IMR-90 (cell line): ENCODE measurements at regions not wholly inside any gene's neighbourhood (a gene's known extent, or its start where the extent isn't known, plus 50 kb on each side); places are given as distances from the start of the nearest gene placed in this dataset.

ENCODE experiments used
- ATAC-seq: fragments of 200-7000 bp; cut with Tn5 transposase; 2 replicates; pipeline ENCODE4 v1.9.1; 2020; ENCODE audit warnings: low read depth, mild to moderate bottlenecking, moderate library complexity
- BruUV-seq: library from RNA; stranded (reverse); fragments of 400-500 nt; replicated peaks from 2 replicates; lab custom pipeline; 2021; lab: Mats Ljungman, UMichigan
- CTCF ChIA-PET: fragments of 300-600 bp; formaldehyde crosslinking; extraction: SDS; loops from one replicate; lab custom pipeline; 2021; ENCODE audit warnings: antibody characterized with exemption; lab: Yijun Ruan, JAX
- POLR2A ChIA-PET: fragments of 300-600 bp; sonication (Branson Sonifier 250); formaldehyde crosslinking; loops from one replicate; lab custom pipeline; 2022; ENCODE audit warnings: antibody characterized with exemption; ENCODE audit not compliant: unreplicated experiment; lab: Charles Lee
- DNase-seq: peaks from one replicate; pipeline ENCODE4 v3.0.0; 2013
- H2AFZ ChIP-seq: replicated peaks from 2 replicates; pipeline ENCODE3; 2013; ENCODE audit warnings: low read length, mild to moderate bottlenecking; ENCODE audit not compliant: poor library complexity
- H2AK5ac ChIP-seq: 2 replicates; pipeline ENCODE4 v1.6.1; 2013; ENCODE audit warnings: low read depth, low read length, inconsistent platforms
- H2AK9ac ChIP-seq: replicated peaks from 2 replicates; pipeline ENCODE3; 2013; ENCODE audit warnings: mild to moderate bottlenecking, low read depth, low read length, moderate library complexity; ENCODE audit not compliant: poor library complexity
- H2BK120ac ChIP-seq: 2 replicates; pipeline ENCODE4 v1.6.1; 2013; ENCODE audit warnings: low read depth, low read length, inconsistent platforms
- H2BK15ac ChIP-seq: 3 replicates; pipeline ENCODE4 v1.6.1; 2013; ENCODE audit warnings: low read depth, low read length, inconsistent platforms
- H2BK20ac ChIP-seq: 2 replicates; pipeline ENCODE4 v1.6.1; 2013; ENCODE audit warnings: low read depth, mild to moderate bottlenecking, inconsistent platforms, low read length, moderate library complexity
- H2BK5ac ChIP-seq: 2 replicates; pipeline ENCODE4 v1.6.1; 2013; ENCODE audit warnings: mild to moderate bottlenecking, low read depth, low read length, inconsistent platforms; ENCODE audit not compliant: poor library complexity, severe bottlenecking
- H3K14ac ChIP-seq: replicated peaks from 2 replicates; pipeline ENCODE4 v1.6.1; 2013; ENCODE audit warnings: low read depth, low read length, inconsistent platforms
- H3K18ac ChIP-seq: 2 replicates; pipeline ENCODE4 v1.6.1; 2013; ENCODE audit warnings: low read depth, low read length, control low read depth
- H3K23ac ChIP-seq: 2 replicates; pipeline ENCODE4 v1.6.1; 2013; ENCODE audit warnings: low read depth, low read length, inconsistent platforms
- H3K27ac ChIP-seq: 2 replicates; pipeline ENCODE4 v1.5.1; 2013; ENCODE audit warnings: mild to moderate bottlenecking, control low read depth, low read length; ENCODE audit not compliant: insufficient read depth
- H3K27me3 ChIP-seq: 2 replicates; pipeline ENCODE4 v1.6.1; 2013; ENCODE audit warnings: low read length; ENCODE audit not compliant: control insufficient read depth, insufficient read depth
- H3K36me3 ChIP-seq: 2 replicates; pipeline ENCODE4 v1.6.1; 2013; ENCODE audit warnings: low read length, mixed read lengths; ENCODE audit not compliant: control insufficient read depth, insufficient read depth
- H3K4ac ChIP-seq: 2 replicates; pipeline ENCODE4 v1.6.1; 2013; ENCODE audit warnings: low read depth, low read length, inconsistent platforms
- H3K4me1 ChIP-seq: 2 replicates; pipeline ENCODE4 v1.6.1; 2013; ENCODE audit warnings: low read length, mixed read lengths; ENCODE audit not compliant: control insufficient read depth, insufficient read depth
- H3K4me2 ChIP-seq: 2 replicates; pipeline ENCODE4 v1.6.1; 2013; ENCODE audit warnings: low read depth, mild to moderate bottlenecking, control low read depth, low read length, moderate library complexity
- H3K4me3 ChIP-seq: 2 replicates; pipeline ENCODE4 v1.5.1; 2013; ENCODE audit warnings: low read depth, mild to moderate bottlenecking, control low read depth, low read length, moderate library complexity; ENCODE audit not compliant: insufficient read depth
- H3K56ac ChIP-seq: 2 replicates; pipeline ENCODE4 v1.6.1; 2013; ENCODE audit warnings: low read length, inconsistent platforms; ENCODE audit not compliant: insufficient read depth; ENCODE audit errors: extremely low read depth
- H3K79me1 ChIP-seq, 2 experiments: 2 replicates each; pipeline ENCODE4 v1.6.1; 2013; ENCODE audit warnings: low read length in 2 of 2, inconsistent platforms in 1 of 2, low read depth in 1 of 2
- H3K9ac ChIP-seq: 2 replicates; pipeline ENCODE4 v1.6.1; 2013; ENCODE audit warnings: low read depth, low read length, control low read depth
- H3K9me1 ChIP-seq: 2 replicates; pipeline ENCODE4 v1.6.1; 2013; ENCODE audit warnings: low read length, inconsistent platforms; ENCODE audit not compliant: insufficient read depth
- H3K9me3 ChIP-seq: 2 replicates; pipeline ENCODE4 v1.6.1; 2013; ENCODE audit warnings: low read length; ENCODE audit not compliant: control insufficient read depth, insufficient read depth
- H4K20me1 ChIP-seq: 2 replicates; pipeline ENCODE4 v1.6.1; 2013; ENCODE audit warnings: low read length, inconsistent platforms; ENCODE audit not compliant: insufficient read depth
- H4K5ac ChIP-seq: 2 replicates; pipeline ENCODE4 v1.6.1; 2013; ENCODE audit warnings: mild to moderate bottlenecking, low read depth, low read length, control low read depth
- H4K8ac ChIP-seq, 2 experiments: 2 replicates each; pipeline ENCODE4 v1.6.1; 2013; ENCODE audit warnings: low read depth in 2 of 2, low read length in 2 of 2, control low read depth in 1 of 2, inconsistent platforms in 1 of 2
- H4K91ac ChIP-seq: 2 replicates; pipeline ENCODE4 v1.6.1; 2013; ENCODE audit warnings: low read depth, low read length, inconsistent platforms; ENCODE audit not compliant: insufficient read depth
- BHLHE40 ChIP-seq: fragments of 150-350 bp; IDR thresholded peaks from 2 replicates; pipeline ENCODE4 v1.6.1; 2016; ENCODE audit warnings: mild to moderate bottlenecking, low read depth, low read length
- FOS ChIP-seq: fragments of 150-350 bp; IDR thresholded peaks from 2 replicates; pipeline ENCODE4 v1.6.1; 2016; ENCODE audit warnings: low read depth, low read length
- MXI1 ChIP-seq: IDR thresholded peaks from 2 replicates; pipeline ENCODE4 v1.6.1; 2012; ENCODE audit warnings: low read depth, mild to moderate bottlenecking, low read length, moderate library complexity, borderline replicate concordance
- POLR2A ChIP-seq: IDR thresholded peaks from 2 replicates; pipeline ENCODE4 v1.6.1; 2012; ENCODE audit warnings: mild to moderate bottlenecking, low read depth, low read length
- RAD21 ChIP-seq: IDR thresholded peaks from 2 replicates; pipeline ENCODE4 v1.6.1; 2012; ENCODE audit warnings: low read length, improper control_type of control experiment
- RCOR1 ChIP-seq: IDR thresholded peaks from 2 replicates; pipeline ENCODE4 v1.6.1; 2012; ENCODE audit warnings: mild to moderate bottlenecking, low read length, improper control_type of control experiment; ENCODE audit not compliant: insufficient replicate concordance
- SMC3 ChIP-seq: fragments of 150-350 bp; IDR thresholded peaks from 2 replicates; pipeline ENCODE4 v1.6.1; 2016; ENCODE audit warnings: low read depth, mild to moderate bottlenecking, antibody characterized with exemption, low read length, moderate library complexity
- USF2 ChIP-seq: fragments of 150-350 bp; IDR thresholded peaks from 2 replicates; pipeline ENCODE4 v1.6.1; 2017; ENCODE audit warnings: mild to moderate bottlenecking, antibody characterized with exemption, low read length, low read depth
- WGBS, 2 experiments: methylation state at CpG; one replicate each; pipeline versions ENCODE4 v1.1.5 to v1.1.7; 2013; ENCODE audit warnings: missing lambda C conversion rate in 2 of 2; ENCODE audit not compliant: insufficient read length in 1 of 2; ENCODE audit errors: extremely low coverage in 2 of 2; 5-methylcytosine and 5-hydroxymethylcytosine counted together
- dilution Hi-C: fragments of 300-500 bp; cut with HindIII; formaldehyde crosslinking; loops from one replicate; pipeline ENCODE4 v1.14.3; 2018; ENCODE audit warnings: low sequenced_read_pairs; ENCODE audit not compliant: unreplicated experiment
- in situ Hi-C: fragments of 300-500 bp; cut with MboI; formaldehyde crosslinking; loops from 3 replicates; pipeline ENCODE4 v1.14.3; 2019; ENCODE audit warnings: low sequenced_read_pairs, inconsistent platforms, mixed read lengths
- intact Hi-C: fragments of 100-400 bp; cut with micrococcal nuclease; formaldehyde crosslinking; loops from 2 replicates; pipeline ENCODE4 v1.10.0; 2022
- TF ChIP-seq, protein P1 (sequence below): fragments of 150-350 bp; IDR thresholded peaks from 2 replicates; pipeline ENCODE4 v1.6.1; 2016; ENCODE audit warnings: low read depth, mild to moderate bottlenecking, low read length, moderate library complexity, borderline replicate concordance

- TF ChIP-seq USF2: no peak
- no peak for TF ChIP-seq BHLHE40
Observed at GRCh38 chr15:38709196-38709595, 144.6 kb upstream of the RASGRP1 start (continued).

- Histone ChIP-seq H3K27ac (peak overlapping the region; percentile 88), H3K9ac (peak overlapping the region; percentile 16; the same call in 1 of the 2 replicates), H2AFZ (peak overlapping the region; percentile 80), H4K20me1 (no peaks in the 10 kb centered on the region), H3K9me1 (no peaks in the 10 kb centered on the region; the same call in 1 of the 2 replicates), H4K5ac (peak overlapping the region; percentile 87), H4K8ac (peak overlapping the region; percentile 36 to 97), H2BK5ac (peak overlapping the region; percentile 97), H2BK15ac (peak overlapping the region; percentile 100), H3K14ac (peak overlapping the region; percentile 95), H3K27me3 (no peaks in the 10 kb centered on the region), H3K18ac (peak overlapping the region; percentile 99), H3K79me1 (no peaks in the 10 kb centered on the region), H3K4me2 (peak overlapping the region; percentile 62), H3K23ac (peak overlapping the region; percentile 98), H2AK5ac (peak overlapping the region; percentile 92), H3K56ac (peak overlapping the region; percentile 96), H2BK120ac (peak overlapping the region; percentile 100), H3K9me3 (no peaks in the 10 kb centered on the region), H3K36me3 (no peaks in the 10 kb centered on the region), H2AK9ac (peak overlapping the region; percentile 91), H3K4me3 (no peak overlapping the region), H2BK20ac (peak overlapping the region; percentile 99), H3K4me1 (peaks cover 12% of the 10 kb centered on the region), H4K91ac (peak overlapping the region; percentile 98), H3K4ac (peak overlapping the region; percentile 99)
- in situ Hi-C loops: loop anchor here (10.0 to 25.0 kb wide), 2 partner anchors 598 to 1050 kb away; no protein-coding TSS in a partner anchor
- ChIA-PET POLR2A (no interaction called here), CTCF (no interaction called here)
- BruUV-seq: no TSS peak
- WGBS, 2 experiments: no CpG with 5 or more reads among the region's 4 CpGs
- dilution Hi-C loops: no loop called here
- TF ChIP-seq FOS: peak; percentile 71
- TF ChIP-seq, protein P1, sequence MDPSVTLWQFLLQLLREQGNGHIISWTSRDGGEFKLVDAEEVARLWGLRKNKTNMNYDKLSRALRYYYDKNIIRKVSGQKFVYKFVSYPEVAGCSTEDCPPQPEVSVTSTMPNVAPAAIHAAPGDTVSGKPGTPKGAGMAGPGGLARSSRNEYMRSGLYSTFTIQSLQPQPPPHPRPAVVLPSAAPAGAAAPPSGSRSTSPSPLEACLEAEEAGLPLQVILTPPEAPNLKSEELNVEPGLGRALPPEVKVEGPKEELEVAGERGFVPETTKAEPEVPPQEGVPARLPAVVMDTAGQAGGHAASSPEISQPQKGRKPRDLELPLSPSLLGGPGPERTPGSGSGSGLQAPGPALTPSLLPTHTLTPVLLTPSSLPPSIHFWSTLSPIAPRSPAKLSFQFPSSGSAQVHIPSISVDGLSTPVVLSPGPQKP: no peak
- TF ChIP-seq SMC3: peak; percentile 13; the same call in 1 of the 2 replicates
- no peak for TF ChIP-seq MXI1
- TF ChIP-seq POLR2A: no peak
- peak; percentile 18 for TF ChIP-seq RCOR1
- peak; percentile 28; the same call in 1 of the 2 replicates for TF ChIP-seq RAD21
- intact Hi-C loops: loop anchor here (2.0 kb wide), 2 partner anchors 102 to 180 kb away; no protein-coding TSS in a partner anchor
- DNase-seq: peak; percentile 96
- peak; percentile 92 for ATAC-seq
Observed at GRCh38 chr15:38714309-38715072, 149.9 kb upstream of the RASGRP1 start.
